ENCODE measurements at regions not wholly inside any gene's neighbourhood (a gene's known extent, or its start where the extent isn't known, plus 50 kb on each side); places are given as distances from the start of the nearest gene placed in this dataset.

- TF ChIP-seq CTCF (IDR thresholded peaks at IDR 0.05) (no peak), EZH2 (IDR thresholded peaks at IDR 0.05; ENCODE audit: borderline replicate concordance, insufficient read depth, low read depth, low read length, poor library complexity, severe bottlenecking) (no peak)
Observed at GRCh38 chr5:9864791-9865190, 234.6 kb upstream of the TAS2R1 start.

Measured in B cell (primary cell).